HEK293 (cell line): ENCODE measurements at regions not wholly inside any gene's neighbourhood (a gene's known extent, or its start where the extent isn't known, plus 50 kb on each side); places are given as distances from the start of the nearest gene placed in this dataset.
A peak's percentile ranks its signal among the peaks of the same experiment; 100 is the strongest.

ENCODE experiments used
- CTCF ChIA-PET: fragments of 350-600 bp; formaldehyde crosslinking; extraction: SDS; loops from one replicate; lab custom pipeline; 2021; ENCODE audit warnings: antibody characterized with exemption; lab: Yijun Ruan, JAX
- POLR2A ChIA-PET: fragments of 300-600 bp; formaldehyde crosslinking; extraction: SDS; loops from one replicate; lab custom pipeline; 2020; ENCODE audit warnings: antibody characterized with exemption, inconsistent platforms; lab: Yijun Ruan, JAX
- H3K27ac ChIP-seq: fragments of 200-500 bp; sonication (Bioruptor generic); 2 replicates; pipeline ENCODE4 v1.5.1; 2014; ENCODE audit warnings: low read depth, low read length, control low read depth, inconsistent platforms; ENCODE audit errors: extremely low read depth
- H3K36me3 ChIP-seq, 2 experiments: fragments of 200-500 bp in 1 of 2; sonication (Bioruptor generic) in 1 of 2; 1 replicate in 1 of 2; 2 replicates in 1 of 2; pipeline ENCODE4 v1.5.1; 2014 to 2017; ENCODE audit warnings: inconsistent platforms in 2 of 2, low read length in 2 of 2; ENCODE audit not compliant: control insufficient read depth in 2 of 2, insufficient read depth in 1 of 2
- H3K4me1 ChIP-seq: fragments of 200-500 bp; sonication (Bioruptor generic); 2 replicates; pipeline ENCODE4 v1.5.1; 2014; ENCODE audit warnings: mild to moderate bottlenecking, low read length, inconsistent platforms; ENCODE audit not compliant: control insufficient read depth, insufficient read depth
- H3K4me3 ChIP-seq: 2 replicates; pipeline ENCODE4 v1.5.1; 2011; ENCODE audit warnings: low read depth, mild to moderate bottlenecking, control low read depth, low read length, moderate library complexity
- H3K9me3 ChIP-seq: fragments of 200-500 bp; sonication (Bioruptor generic); 2 replicates; pipeline ENCODE4 v1.5.1; 2014; ENCODE audit warnings: low read depth, low read length, inconsistent platforms; ENCODE audit not compliant: control insufficient read depth, insufficient read depth
- FEZF1 ChIP-seq: fragments of 450-650 bp; formaldehyde crosslinking; IDR thresholded peaks from 2 replicates; pipeline ENCODE4 v1.5.1; 2016; ENCODE audit warnings: missing biosample characterization, missing genetic modification characterization
- GLIS1 ChIP-seq: fragments of 450-650 bp; formaldehyde crosslinking; IDR thresholded peaks from 2 replicates; pipeline ENCODE4 v1.5.1; 2016; ENCODE audit warnings: missing biosample characterization, missing genetic modification characterization
- KLF1 ChIP-seq: fragments of 450-650 bp; formaldehyde crosslinking; IDR thresholded peaks from 2 replicates; pipeline ENCODE4 v1.5.1; 2016; ENCODE audit warnings: missing biosample characterization, missing genetic modification characterization
- OVOL3 ChIP-seq: fragments of 450-650 bp; formaldehyde crosslinking; IDR thresholded peaks from 2 replicates; pipeline ENCODE4 v1.5.1; 2016; ENCODE audit warnings: missing biosample characterization, missing genetic modification characterization
- PATZ1 ChIP-seq: fragments of 450-650 bp; formaldehyde crosslinking; IDR thresholded peaks from 2 replicates; pipeline ENCODE4 v1.5.1; 2016; ENCODE audit warnings: missing biosample characterization, missing genetic modification characterization
- SALL2 ChIP-seq: fragments of 450-650 bp; formaldehyde crosslinking; IDR thresholded peaks from 2 replicates; pipeline ENCODE4 v1.5.0; 2017; ENCODE audit warnings: missing biosample characterization, mild to moderate bottlenecking, missing genetic modification characterization, borderline replicate concordance
- SCRT1 ChIP-seq: fragments of 450-650 bp; formaldehyde crosslinking; IDR thresholded peaks from 2 replicates; pipeline ENCODE4 v1.5.1; 2016; ENCODE audit warnings: missing biosample characterization, missing genetic modification characterization, borderline replicate concordance
- YY2 ChIP-seq: fragments of 450-650 bp; formaldehyde crosslinking; IDR thresholded peaks from 2 replicates; pipeline ENCODE4 v1.5.1; 2016; ENCODE audit warnings: missing biosample characterization, missing genetic modification characterization
- ZNF2 ChIP-seq: fragments of 450-650 bp; formaldehyde crosslinking; IDR thresholded peaks from 2 replicates; pipeline ENCODE4 v1.5.1; 2016; ENCODE audit warnings: missing biosample characterization, missing genetic modification characterization
- ZNF398 ChIP-seq: fragments of 450-650 bp; formaldehyde crosslinking; IDR thresholded peaks from 2 replicates; pipeline ENCODE4 v1.5.1; 2017; ENCODE audit warnings: missing biosample characterization, missing genetic modification characterization
- ZNF404 ChIP-seq: fragments of 450-650 bp; formaldehyde crosslinking; IDR thresholded peaks from 2 replicates; pipeline ENCODE4 v1.5.1; 2017; ENCODE audit warnings: missing biosample characterization, missing genetic modification characterization
- ZNF521 ChIP-seq: fragments of 450-650 bp; formaldehyde crosslinking; IDR thresholded peaks from 2 replicates; pipeline ENCODE4 v1.5.1; 2017; ENCODE audit warnings: missing biosample characterization, mild to moderate bottlenecking, missing genetic modification characterization
- ZNF626 ChIP-seq: fragments of 450-650 bp; sonication (Bioruptor Pico); formaldehyde crosslinking; IDR thresholded peaks from 2 replicates; pipeline ENCODE4 v1.5.1; 2018; ENCODE audit warnings: missing biosample characterization, missing genetic modification characterization, inconsistent platforms
- TF ChIP-seq, protein P1 (sequence below): fragments of 450-650 bp; formaldehyde crosslinking; IDR thresholded peaks from 2 replicates; pipeline ENCODE4 v1.5.1; 2016; ENCODE audit warnings: missing biosample characterization, missing genetic modification characterization
- TF ChIP-seq, protein P2 (sequence below): fragments of 450-650 bp; formaldehyde crosslinking; IDR thresholded peaks from 2 replicates; pipeline ENCODE4 v1.5.1; 2017; ENCODE audit warnings: missing biosample characterization, missing genetic modification characterization
- TF ChIP-seq, protein P3 (sequence below): fragments of 450-650 bp; formaldehyde crosslinking; IDR thresholded peaks from 2 replicates; pipeline ENCODE4 v1.5.1; 2017; ENCODE audit warnings: missing biosample characterization, missing genetic modification characterization
- TF ChIP-seq, protein P4 (sequence below): fragments of 450-650 bp; formaldehyde crosslinking; IDR thresholded peaks from 2 replicates; pipeline ENCODE4 v1.5.1; 2016; ENCODE audit warnings: missing biosample characterization, missing genetic modification characterization
- TF ChIP-seq, protein P5 (sequence below): fragments of 450-650 bp; formaldehyde crosslinking; IDR thresholded peaks from 2 replicates; pipeline ENCODE4 v1.5.1; 2016; ENCODE audit warnings: missing biosample characterization, missing genetic modification characterization
- TF ChIP-seq, protein P6 (sequence below): fragments of 450-650 bp; formaldehyde crosslinking; IDR thresholded peaks from 2 replicates; pipeline ENCODE4 v1.5.1; 2016; ENCODE audit warnings: missing biosample characterization, missing genetic modification characterization

DNA sequence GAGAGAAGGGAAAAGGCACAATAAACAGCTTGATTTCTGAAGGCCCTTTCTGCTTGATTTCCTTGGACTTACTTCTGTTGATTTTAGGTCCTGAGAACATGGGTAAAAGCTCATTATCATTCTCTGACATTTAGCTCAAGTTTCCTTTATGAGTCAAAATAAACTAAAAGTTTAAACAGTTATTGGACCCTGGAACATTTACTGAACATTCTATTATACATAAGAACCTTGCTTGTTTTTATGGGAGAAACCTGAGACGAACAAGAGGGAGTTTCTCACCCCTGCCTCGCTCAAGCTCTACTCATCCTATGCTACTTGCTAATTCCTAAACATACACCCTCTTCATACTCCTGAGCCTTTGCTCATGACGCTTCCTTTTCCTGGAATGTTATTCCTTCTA, 538.3 kb upstream of the PKN2 start (continued):
- 0 out of 2 replicates have a peak, but pooled peaks have one; percentile 23 for TF ChIP-seq SCRT1 (tag by site-specific recombination)
- no peak for TF ChIP-seq ZNF521 (tag by site-specific recombination)
- TF ChIP-seq FEZF1 (tag by site-specific recombination), result peak; percentile 99
- no peak for TF ChIP-seq SALL2 (tag by site-specific recombination)
- TF ChIP-seq GLIS1 (tag by site-specific recombination), result peak; percentile 55
- TF ChIP-seq, protein P1, sequence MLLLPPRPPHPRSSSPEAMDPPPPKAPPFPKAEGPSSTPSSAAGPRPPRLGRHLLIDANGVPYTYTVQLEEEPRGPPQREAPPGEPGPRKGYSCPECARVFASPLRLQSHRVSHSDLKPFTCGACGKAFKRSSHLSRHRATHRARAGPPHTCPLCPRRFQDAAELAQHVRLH (tag by site-specific recombination), result 0 out of 2 replicates have a peak, but pooled peaks have one; percentile 38
- TF ChIP-seq OVOL3, result peak; percentile 95
- peak; percentile 61; the same call in 1 of the 2 replicates for TF ChIP-seq ZNF2 (tag by site-specific recombination)
- TF ChIP-seq, protein P2, sequence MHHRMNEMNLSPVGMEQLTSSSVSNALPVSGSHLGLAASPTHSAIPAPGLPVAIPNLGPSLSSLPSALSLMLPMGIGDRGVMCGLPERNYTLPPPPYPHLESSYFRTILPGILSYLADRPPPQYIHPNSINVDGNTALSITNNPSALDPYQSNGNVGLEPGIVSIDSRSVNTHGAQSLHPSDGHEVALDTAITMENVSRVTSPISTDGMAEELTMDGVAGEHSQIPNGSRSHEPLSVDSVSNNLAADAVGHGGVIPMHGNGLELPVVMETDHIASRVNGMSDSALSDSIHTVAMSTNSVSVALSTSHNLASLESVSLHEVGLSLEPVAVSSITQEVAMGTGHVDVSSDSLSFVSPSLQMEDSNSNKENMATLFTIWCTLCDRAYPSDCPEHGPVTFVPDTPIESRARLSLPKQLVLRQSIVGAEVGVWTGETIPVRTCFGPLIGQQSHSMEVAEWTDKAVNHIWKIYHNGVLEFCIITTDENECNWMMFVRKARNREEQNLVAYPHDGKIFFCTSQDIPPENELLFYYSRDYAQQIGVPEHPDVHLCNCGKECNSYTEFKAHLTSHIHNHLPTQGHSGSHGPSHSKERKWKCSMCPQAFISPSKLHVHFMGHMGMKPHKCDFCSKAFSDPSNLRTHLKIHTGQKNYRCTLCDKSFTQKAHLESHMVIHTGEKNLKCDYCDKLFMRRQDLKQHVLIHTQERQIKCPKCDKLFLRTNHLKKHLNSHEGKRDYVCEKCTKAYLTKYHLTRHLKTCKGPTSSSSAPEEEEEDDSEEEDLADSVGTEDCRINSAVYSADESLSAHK, result peak; percentile 98

GRCh38 chr1:88149686-88150085, 534.4 kb upstream of the PKN2 start:
- ChIA-PET CTCF (no interaction called here), POLR2A (no interaction called here)
- no peaks in the 10 kb centered on the region for H3K9me3 ChIP-seq
- peaks cover 9% of the 10 kb centered on the region for H3K4me1 ChIP-seq
- no peak overlapping the region for H3K4me3 ChIP-seq
- no peak overlapping the region for H3K27ac ChIP-seq
- TF ChIP-seq, protein P3, sequence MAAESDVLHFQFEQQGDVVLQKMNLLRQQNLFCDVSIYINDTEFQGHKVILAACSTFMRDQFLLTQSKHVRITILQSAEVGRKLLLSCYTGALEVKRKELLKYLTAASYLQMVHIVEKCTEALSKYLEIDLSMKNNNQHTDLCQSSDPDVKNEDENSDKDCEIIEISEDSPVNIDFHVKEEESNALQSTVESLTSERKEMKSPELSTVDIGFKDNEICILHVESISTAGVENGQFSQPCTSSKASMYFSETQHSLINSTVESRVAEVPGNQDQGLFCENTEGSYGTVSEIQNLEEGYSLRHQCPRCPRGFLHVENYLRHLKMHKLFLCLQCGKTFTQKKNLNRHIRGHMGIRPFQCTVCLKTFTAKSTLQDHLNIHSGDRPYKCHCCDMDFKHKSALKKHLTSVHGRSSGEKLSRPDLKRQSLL (tag by site-specific recombination), result no peak
- TF ChIP-seq KLF1 (tag by site-specific recombination) (no peak), ZNF404 (tag by site-specific recombination) (no peak), PATZ1 (tag by site-specific recombination) (no peak), ZNF626 (tag by site-specific recombination) (no peak), ZNF398 (tag by site-specific recombination) (no peak), YY2 (no peak)
- TF ChIP-seq, protein P4, sequence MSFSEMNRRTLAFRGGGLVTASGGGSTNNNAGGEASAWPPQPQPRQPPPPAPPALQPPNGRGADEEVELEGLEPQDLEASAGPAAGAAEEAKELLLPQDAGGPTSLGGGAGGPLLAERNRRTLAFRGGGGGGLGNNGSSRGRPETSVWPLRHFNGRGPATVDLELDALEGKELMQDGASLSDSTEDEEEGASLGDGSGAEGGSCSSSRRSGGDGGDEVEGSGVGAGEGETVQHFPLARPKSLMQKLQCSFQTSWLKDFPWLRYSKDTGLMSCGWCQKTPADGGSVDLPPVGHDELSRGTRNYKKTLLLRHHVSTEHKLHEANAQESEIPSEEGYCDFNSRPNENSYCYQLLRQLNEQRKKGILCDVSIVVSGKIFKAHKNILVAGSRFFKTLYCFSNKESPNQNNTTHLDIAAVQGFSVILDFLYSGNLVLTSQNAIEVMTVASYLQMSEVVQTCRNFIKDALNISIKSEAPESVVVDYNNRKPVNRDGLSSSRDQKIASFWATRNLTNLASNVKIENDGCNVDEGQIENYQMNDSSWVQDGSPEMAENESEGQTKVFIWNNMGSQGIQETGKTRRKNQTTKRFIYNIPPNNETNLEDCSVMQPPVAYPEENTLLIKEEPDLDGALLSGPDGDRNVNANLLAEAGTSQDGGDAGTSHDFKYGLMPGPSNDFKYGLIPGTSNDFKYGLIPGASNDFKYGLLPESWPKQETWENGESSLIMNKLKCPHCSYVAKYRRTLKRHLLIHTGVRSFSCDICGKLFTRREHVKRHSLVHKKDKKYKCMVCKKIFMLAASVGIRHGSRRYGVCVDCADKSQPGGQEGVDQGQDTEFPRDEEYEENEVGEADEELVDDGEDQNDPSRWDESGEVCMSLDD, result no peak
- TF ChIP-seq, protein P5, sequence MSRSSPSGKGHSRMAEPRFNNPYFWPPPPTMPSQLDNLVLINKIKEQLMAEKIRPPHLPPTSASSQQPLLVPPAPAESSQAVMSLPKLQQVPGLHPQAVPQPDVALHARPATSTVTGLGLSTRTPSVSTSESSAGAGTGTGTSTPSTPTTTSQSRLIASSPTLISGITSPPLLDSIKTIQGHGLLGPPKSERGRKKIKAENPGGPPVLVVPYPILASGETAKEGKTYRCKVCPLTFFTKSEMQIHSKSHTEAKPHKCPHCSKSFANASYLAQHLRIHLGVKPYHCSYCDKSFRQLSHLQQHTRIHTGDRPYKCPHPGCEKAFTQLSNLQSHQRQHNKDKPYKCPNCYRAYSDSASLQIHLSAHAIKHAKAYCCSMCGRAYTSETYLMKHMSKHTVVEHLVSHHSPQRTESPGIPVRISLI (tag by site-specific recombination), result no peak
- TF ChIP-seq, protein P6, sequence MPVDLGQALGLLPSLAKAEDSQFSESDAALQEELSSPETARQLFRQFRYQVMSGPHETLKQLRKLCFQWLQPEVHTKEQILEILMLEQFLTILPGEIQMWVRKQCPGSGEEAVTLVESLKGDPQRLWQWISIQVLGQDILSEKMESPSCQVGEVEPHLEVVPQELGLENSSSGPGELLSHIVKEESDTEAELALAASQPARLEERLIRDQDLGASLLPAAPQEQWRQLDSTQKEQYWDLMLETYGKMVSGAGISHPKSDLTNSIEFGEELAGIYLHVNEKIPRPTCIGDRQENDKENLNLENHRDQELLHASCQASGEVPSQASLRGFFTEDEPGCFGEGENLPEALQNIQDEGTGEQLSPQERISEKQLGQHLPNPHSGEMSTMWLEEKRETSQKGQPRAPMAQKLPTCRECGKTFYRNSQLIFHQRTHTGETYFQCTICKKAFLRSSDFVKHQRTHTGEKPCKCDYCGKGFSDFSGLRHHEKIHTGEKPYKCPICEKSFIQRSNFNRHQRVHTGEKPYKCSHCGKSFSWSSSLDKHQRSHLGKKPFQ (tag by site-specific recombination), result no peak
- no peaks in the 10 kb centered on the region for H3K36me3 ChIP-seq
